GM12873 (cell line): ENCODE measurements at regions not wholly inside any gene's neighbourhood (a gene's known extent, or its start where the extent isn't known, plus 50 kb on each side); places are given as distances from the start of the nearest gene placed in this dataset.

Experiments
- CTCF ChIP-seq: IDR thresholded peaks from 2 replicates; pipeline ENCODE4 v1.5.1; 2012; ENCODE audit warnings: low read depth, mild to moderate bottlenecking, moderate library complexity, low read length, control low read depth; ENCODE audit not compliant: insufficient read depth; ENCODE audit errors: missing control alignments

GRCh38 chr11:105429096-105429910 lies 180.6 kb upstream of the GRIA4 start:
- no peak for TF ChIP-seq CTCF

- no peak for TF ChIP-seq CTCF
These were observed 202.8 kb upstream of the GRIA4 start for GRCh38 chr11:105407101-105407500.

- no peak for TF ChIP-seq CTCF
These were observed 208.5 kb upstream of the GRIA4 start for GRCh38 chr11:105401269-105401809.

- TF ChIP-seq CTCF, result no peak
These were observed 210.4 kb upstream of the GRIA4 start for GRCh38 chr11:105399511-105399910.

- no peak for TF ChIP-seq CTCF
These were observed 211.2 kb upstream of the GRIA4 start for GRCh38 chr11:105398636-105399035.

- no peak for TF ChIP-seq CTCF
These were observed 216.5 kb upstream of the GRIA4 start for GRCh38 chr11:105393326-105393725.

GRCh38 chr11:105392556-105392955 lies 217.3 kb upstream of the GRIA4 start:
- no peak for TF ChIP-seq CTCF
